Adrenal gland (tissue), 5 donors: ENCODE measurements at regions not wholly inside any gene's neighbourhood (a gene's known extent, or its start where the extent isn't known, plus 50 kb on each side); places are given as distances from the start of the nearest gene placed in this dataset.

Experiments used
- CTCF ChIP-seq, 6 experiments: fragments of 450-650 bp in 4 of 6; fragments of 200-600 bp in 2 of 6; sonication (generic) in 1 of 6; IDR thresholded peaks; 1 replicate in 5 of 6; 2 replicates in 1 of 6; pipeline versions ENCODE4 v1.5.1 to v1.8.0; 2016 to 2021; ENCODE audit warnings: antibody characterized with exemption in 6 of 6, mild to moderate bottlenecking in 2 of 6, moderate library complexity in 1 of 6
- POLR2A ChIP-seq, 2 donors: fragments of 450-650 bp; IDR thresholded peaks; one replicate each; pipeline ENCODE4 v1.6.1; 2017; ENCODE audit warnings: antibody characterized with exemption in 2 of 2, mild to moderate bottlenecking in 2 of 2, moderate library complexity in 1 of 2
- donor health status: DM: no; HTN: no; CAD: no.

- TF ChIP-seq CTCF (IDR thresholded peaks at IDR 0.05) (no peak), POLR2A (IDR thresholded peaks at IDR 0.05) (no peak)
Measured at GRCh38 chr5:12214267-12215015, 310.2 kb upstream of the CTNND2 start.
